GF-D8 (cell line): ENCODE measurements at regions not wholly inside any gene's neighbourhood (a gene's known extent, or its start where the extent isn't known, plus 50 kb on each side); places are given as distances from the start of the nearest gene placed in this dataset.
"Not testable (repeated sequence)": the region's sequence is repeated elsewhere in the genome, so short reads cannot be mapped to it uniquely, and the experiment has no call there.

ENCODE experiments used
- DNase-seq: peaks from one replicate; lab custom pipeline; 2025; lab: John Stamatoyannopoulos, UW

- DNase-seq = no peak
Observed at GRCh38 chr14:27608377-27608776, 1010.5 kb upstream of the NOVA1 start.

- DNase-seq = no peak
Observed at GRCh38 chr14:27612121-27612520, 1014.3 kb upstream of the NOVA1 start.

- DNase-seq = no peak
Observed at GRCh38 chr14:27613102-27613501, 1015.3 kb upstream of the NOVA1 start.

GRCh38 chr14:27623782-27624181, 1025.9 kb upstream of the NOVA1 start:
- no peak for DNase-seq

- DNase-seq = no peak
Observed at GRCh38 chr14:27634056-27634970, 1036.5 kb upstream of the NOVA1 start.

- not testable (repeated sequence) for DNase-seq
Observed at GRCh38 chr14:27640688-27641087, 1042.9 kb upstream of the NOVA1 start.

DNA sequence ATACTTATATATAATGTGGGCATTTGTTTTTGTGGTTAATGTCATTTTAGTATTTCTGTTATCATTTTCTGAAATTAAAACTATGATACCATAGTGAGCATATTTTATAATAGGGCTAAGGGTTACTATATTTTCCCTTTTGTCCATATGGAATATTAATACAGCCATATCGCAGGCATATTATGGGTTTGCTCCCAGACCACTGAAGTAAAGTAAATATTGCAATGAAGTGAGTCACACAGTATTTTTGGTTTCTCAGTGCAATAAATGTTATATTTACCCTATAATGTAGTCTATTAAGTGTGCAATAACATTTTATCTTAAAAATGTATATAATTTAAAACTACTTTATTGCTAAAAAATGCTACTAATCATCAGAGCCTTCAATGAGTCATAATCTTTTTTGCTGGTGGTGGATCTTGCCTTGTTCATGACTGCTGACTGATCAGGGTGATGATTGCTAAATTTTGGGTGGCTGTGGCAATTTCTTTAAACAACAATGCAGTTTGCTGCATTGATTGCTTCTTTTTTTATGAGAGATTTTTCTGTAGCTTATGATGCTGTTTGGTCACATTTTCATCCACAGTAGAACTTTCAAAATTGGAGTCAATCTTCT, 1044.5 kb upstream of the NOVA1 start:
- DNase-seq = no peak

DNA sequence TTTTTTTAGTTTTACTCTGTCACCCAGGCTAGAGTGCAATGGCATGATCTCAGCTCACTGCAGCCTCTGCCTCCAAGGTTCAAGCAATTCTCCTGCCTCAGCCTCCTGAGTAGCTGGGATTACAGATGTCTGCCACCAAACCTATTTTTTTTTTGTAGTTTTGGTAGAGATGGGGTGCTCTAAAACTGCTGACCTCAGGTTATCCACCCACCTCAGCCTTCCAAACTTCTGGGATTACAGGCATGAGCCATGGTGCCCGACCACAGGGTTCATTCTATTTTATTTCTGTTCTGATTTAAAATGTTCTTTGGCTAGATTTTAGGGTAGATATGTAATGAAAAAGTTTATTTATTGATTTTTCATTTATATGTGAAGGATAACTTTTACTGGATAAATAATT, 1062.8 kb upstream of the NOVA1 start:
- DNase-seq = no peak

DNA sequence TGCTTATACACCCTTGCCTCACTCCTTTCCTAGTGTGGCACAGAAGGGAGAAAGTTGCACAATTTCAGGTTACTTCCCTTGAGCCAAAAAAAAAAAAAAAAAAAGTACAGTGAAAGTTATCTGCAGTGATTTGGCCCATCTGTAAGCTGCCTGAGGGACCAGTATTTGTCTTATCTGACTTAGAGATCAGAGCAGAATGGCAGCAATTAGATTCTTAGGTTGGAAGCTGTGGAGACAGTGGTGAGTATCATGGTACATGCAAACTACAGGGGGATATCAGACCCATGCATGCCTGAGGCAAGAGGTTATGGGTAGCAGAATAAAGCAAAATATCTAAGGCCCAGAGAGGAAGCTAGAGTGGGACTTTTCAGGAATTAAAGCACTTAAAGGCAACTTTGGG, 1070.7 kb upstream of the NOVA1 start:
- DNase-seq = no peak

- DNase-seq = peak; percentile 28
Observed at GRCh38 chr14:27672047-27672446, 1074.2 kb upstream of the NOVA1 start.

DNA sequence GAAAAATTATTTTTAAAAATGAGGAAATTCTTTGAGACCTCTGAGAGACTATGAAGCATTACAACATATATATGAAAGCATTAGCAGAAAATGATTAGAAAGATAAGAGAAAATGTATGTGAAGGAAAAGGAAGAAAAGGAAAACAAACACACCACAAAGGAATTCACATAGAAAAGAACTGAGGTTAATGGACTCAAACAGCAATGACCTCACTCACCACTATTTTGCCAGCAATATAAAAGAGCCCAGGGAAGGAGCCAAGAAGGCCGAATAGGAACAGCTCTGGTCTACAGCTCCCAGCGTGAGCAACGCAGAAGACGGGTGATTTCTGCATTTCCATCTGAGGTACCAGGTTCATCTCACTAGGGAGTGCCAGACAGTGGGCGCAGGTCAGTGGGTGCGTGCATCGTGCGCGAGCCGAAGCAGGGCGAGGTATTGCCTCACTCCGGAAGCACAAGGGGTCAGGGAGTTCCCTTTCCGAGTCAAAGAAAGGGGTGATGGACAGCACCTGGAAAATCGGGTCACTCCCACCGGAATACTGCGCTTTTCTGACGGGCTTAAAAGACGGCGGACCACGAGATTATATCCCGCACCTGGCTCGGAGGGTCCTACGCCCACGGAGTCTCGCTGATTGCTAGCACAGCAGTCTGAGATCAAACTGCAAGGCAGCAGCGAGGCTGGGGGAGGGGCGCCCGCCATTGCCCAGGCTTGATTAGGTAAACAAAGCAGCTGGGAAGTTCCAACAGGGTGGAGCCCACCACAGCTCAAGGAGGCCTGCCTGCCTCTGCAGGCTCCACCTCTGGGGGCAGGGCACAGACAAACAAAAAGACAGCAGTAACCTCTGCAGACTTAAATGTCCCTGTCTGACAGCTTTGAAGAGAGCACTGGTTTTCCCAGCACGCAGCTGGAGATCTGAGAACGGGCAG, 1075.2 kb upstream of the NOVA1 start:
- not testable (repeated sequence) for DNase-seq

- DNase-seq = no peak
Observed at GRCh38 chr14:27686137-27686536, 1080.5 kb upstream of the FOXG1 start.

GRCh38 chr14:27688841-27689444, 1077.6 kb upstream of the FOXG1 start:
- DNase-seq = no peak

- DNase-seq = no peak
Observed at GRCh38 chr14:27712364-27712763, 1054.2 kb upstream of the FOXG1 start.

- no peak for DNase-seq
Observed at GRCh38 chr14:27715561-27715960, 1051.0 kb upstream of the FOXG1 start.

- no peak for DNase-seq
Observed at GRCh38 chr14:27721760-27722159, 1044.8 kb upstream of the FOXG1 start.

DNA sequence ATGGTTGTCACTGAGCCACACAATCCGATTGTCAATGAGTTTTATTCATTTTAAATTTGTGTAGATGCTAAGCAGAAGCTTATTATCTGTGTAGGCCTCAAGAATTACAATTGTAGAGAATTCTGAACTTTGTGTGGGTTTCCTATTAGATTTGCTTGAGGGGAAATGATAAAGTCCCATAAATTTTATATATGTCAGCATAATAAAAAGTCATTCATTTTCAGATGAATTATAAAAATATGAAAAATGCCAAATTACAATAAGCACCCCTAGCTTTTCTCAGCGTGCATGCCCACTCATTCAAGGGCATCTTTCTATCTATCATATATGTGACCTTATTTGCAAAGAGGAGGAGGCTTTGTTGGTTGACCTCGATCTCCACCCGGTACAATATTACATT, 1041.1 kb upstream of the FOXG1 start:
- DNase-seq = no peak

DNA sequence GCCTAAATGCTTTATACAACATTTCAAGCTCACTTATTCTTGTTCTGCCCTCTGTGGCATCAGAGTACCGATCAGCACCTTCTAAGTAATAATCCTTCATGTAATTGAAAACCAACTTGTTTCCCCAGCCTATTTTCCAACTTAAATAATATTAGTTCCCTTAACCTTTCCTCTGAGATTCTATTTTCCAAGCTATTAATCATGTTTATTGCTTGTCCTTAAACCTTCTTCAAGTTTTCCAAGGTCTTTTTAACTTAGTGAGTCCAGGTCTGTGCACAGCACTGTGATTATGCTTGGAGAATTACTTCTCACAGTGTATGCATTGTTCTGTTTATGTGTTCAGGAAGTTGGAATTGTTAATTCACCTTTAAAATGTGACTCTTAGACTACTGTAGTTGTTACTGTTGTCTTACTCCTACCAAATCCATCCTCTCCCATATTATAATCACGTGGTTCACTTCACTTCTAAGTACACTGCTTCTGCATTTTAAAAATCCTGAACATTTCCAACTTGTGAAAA, 1039.3 kb upstream of the FOXG1 start:
- no peak for DNase-seq

DNA sequence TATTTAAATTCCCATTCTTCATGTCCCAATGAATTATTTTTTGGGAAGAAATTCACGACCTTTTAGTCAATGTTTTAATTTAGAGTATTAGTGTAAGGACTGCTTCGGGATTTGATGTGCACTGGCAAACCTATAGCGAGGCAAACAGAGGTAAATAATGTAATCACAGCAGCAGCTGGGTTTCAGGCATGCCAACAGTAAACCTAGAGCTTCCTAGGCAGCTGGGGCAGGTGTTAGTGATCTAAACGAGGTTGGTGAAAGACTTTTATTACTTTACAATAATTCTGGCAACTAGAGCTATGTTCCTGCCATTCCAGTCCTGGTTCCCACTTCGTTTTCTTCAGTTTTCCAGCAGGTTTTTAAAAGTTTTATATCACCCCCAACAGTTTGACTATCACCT, 1036.4 kb upstream of the FOXG1 start:
- no peak for DNase-seq

DNA sequence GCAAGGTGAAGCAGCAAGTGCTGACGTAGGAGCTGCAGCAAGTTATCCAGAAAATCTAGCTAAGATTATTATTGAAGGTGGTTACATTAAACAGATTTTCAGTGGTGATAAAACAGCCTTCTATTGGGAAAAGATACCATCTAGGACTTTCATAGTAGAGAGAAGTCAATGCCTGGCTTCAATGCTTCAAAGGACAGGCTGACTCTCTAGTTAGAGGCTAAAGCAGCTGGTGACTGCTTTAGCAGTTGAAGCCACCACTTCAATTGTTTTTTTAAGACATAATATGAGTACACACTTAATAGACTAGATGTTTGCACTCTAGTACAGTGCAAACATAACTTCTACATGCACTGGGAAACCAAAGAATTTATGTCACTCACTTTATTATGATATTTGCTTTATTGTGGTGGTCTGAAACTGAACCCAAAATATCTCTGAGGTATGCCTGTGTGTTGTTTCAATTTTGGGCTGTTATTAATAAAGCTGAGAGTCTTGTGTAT, 1026.9 kb upstream of the FOXG1 start:
- no peak for DNase-seq

DNA sequence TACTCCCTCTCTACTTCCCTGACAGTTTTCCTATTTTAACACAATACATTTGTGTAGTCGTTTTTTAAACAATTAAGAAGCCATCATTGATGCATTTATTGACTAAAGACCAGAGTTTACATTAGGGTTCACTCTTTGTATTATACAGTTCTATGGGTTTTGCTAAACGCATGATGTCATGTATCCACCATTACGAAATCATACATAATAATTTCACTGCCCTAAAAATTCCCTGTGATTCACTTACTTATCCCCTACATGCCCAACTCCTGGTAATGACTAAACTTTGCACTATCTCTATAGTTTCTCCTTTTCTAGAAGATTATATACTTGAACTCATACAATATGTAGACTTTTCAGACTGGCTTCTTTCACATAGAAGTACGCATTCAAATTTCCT, 1016.5 kb upstream of the FOXG1 start:
- no peak for DNase-seq

- DNase-seq = not testable (repeated sequence)
Observed at GRCh38 chr14:27757642-27758041, 1008.9 kb upstream of the FOXG1 start.
